ENCODE measurements at regions not wholly inside any gene's neighbourhood (a gene's known extent, or its start where the extent isn't known, plus 50 kb on each side); places are given as distances from the start of the nearest gene placed in this dataset.

DNA sequence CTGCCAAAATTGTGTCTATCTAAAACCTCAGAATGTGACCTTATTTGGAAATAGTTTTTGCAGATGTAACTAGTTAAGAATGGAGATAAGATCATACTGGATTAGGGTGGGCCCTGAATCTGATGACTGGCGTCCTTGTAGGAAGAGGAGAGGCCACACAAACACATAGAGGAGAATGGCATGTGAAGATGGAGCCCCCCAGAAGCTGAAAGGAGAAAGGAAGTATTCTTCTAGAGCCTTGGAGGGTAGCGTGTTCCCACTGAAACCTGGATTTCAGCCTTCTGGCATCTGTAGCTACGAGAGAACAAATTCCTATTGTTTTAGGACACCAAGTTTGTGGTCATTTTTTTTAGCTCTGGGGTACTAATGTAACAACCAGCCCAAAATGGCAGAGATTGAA is 423.0 kb upstream of the TPM1 start:
- no peak for DNase-seq

DNA sequence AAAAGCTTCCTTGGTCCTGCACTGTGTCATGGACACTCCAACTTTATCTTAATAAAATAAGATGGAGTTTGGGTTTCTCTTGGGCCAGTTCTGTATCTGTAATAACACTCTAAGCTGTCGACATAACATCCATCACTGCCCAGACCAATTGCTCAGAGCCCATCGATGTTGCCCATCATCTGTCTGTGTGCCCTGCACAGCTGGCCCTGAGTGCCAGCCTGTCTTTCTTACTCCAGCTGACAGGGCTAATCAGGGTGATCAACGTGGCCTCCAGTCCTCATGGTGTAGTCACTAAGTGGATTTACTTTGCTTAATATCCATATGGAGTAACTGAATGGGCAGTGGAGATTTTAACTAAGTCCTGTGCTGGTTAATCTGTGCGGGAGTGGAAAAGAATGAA is 419.8 kb upstream of the TPM1 start:
- DNase-seq = no peak

DNA sequence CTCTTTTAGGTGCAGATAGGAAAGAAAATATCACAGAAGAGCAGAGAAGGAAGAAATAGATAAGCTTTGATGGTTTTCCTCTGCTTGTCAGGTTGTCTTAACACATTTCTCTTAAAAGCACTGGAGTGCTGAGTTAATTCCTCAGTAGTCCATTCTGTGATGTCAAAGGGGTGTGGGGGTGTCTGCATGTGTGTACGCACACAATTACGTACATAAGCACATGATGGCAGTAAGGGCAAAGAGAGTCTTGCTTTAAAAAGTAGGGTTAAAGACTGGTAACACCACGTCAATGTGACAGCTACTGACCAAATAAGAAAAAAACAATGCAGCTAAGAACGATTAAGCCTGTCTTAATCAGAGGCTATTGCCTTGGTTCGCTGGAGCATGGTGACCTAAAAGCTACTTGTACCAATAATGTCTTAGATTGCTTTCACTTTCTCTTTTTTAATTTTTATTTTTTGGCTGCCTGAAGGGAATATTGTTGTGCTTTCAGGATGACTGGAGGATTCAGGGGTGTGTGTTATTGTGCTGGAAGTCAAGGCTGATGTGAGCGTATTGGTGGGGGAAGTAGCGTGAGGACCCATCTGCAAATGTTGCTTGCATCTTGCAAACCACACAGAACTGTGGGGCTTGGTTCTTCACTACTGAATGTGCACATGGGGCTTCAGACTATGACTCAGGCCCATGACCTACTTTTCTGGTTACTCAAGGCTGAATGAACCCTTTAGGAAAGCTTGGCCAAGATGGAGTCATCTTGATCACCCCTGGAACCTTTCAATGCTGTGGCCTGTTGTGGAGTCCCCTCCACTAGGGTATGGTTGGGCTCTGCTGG is 417.8 kb upstream of the TPM1 start:
- DNase-seq = no peak

GRCh38 chr15:62625429-62626033 is 417.0 kb upstream of the TPM1 start:
- DNase-seq = no peak

DNA sequence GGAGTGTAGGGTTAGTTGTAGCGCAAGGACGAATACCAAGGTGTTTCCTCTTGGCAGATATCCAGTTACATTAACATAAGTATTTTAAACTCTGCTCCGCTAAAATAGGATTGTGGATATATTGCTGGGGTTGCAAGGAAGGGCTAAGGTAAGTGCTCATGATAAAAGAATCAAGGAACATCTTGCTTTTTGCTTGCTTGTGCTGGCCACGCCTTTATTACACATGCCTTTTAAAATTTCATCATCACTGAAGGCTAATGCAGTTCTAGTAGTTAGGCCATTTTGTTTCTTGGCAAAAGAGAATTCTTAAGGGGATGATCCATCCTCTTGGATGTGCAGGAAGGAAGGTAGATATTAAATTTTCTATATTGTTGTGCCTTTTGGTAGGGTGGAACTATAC is 415.6 kb upstream of the TPM1 start:
- peak; percentile 27 for DNase-seq

GRCh38 chr15:62631076-62631724 is 411.3 kb upstream of the TPM1 start:
- DNase-seq = no peak

DNA sequence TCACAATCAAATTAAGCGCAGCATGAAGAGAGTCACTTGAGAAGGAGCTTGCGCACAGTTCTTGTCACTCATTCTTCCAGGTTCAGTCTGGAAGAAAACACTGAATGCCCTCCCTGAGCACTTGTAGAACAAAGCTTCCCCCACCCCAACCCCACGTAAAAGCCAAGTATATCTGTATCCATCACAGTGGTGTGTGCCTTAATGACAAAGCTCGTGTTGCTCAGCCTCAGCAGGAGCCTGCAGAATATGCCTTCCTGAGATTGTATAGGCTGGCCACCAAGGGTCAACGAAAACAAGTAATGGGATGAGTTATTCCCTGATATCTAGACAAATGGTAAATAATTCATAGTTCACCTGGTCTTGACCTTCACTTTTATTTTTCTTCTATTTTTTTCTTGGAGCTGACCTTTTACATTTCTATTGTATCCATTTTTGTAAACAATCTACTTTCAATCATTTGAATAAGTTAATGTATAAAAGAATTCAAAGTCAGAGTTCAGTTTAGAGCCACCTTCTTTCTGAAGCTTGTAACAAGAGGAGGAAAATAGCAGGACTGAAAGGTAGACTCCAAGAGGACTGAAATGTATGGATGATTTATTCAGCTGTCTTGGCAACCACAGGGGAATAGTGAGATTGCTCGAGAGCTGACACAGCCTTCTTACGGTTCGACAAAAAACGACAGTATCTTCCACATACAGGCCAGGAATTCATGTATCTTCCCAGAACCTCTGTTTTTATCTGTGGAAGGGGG is 405.5 kb upstream of the TPM1 start:
- no peak for DNase-seq

DNA sequence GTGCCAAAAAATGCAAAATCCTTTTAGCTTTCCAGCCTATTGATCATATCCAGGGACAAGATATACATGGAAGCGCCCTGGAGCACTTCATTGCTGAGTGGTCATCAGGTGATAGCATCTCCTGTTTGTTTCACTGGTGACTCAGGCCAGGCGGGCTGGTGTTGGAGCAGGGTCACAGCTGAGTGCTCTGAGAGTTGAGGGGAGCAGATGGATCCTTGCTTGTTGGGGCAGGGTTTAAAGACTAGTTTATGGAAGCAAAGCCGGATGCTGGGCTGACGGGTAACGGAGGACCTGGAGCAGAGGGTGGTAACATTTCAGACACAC is 405.0 kb upstream of the TPM1 start:
- no peak for DNase-seq

GRCh38 chr15:62637950-62638619 is 404.5 kb upstream of the TPM1 start:
- no peak for DNase-seq

DNA sequence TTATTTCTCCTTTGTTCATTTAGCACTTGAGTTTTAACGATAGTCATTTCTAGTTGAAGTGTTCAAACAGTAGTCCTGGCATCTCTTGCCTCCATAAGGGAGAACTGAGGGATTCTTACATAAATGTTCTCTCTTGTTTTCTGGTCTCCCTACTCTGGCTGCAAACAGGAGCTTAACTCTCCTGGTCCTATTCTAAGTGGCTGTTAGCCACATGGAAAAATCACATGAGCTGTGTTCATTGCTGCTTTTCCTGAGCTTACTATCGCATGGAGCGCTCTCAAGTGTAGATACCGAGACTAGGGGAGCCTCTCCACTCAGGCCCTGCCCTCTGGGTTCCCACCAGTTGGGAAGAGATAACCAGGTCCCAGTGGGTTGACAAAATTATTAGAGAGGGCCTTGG is 403.1 kb upstream of the TPM1 start:
- no peak for DNase-seq

- DNase-seq = no peak
These were observed 402.5 kb upstream of the TPM1 start for GRCh38 chr15:62639906-62640605.

DNA sequence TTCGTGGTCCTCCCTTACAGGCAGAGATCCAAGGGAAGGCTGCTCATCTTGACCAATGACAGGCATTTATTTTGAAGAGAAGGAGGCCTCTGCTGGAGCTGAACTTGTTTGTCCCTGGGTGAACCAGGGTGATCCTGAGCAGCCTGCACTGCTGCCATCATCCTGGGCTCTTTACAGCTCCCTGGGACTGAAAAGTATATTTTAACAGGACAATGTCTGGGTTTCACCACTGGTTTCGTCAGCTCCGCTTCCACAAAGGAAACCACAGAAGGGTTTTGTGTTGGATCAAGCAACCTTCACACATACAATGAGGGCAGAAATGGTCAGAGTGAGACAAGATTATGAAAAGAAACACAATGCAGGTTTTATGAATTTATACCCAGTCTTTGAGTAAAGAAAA is 400.7 kb upstream of the TPM1 start:
- no peak for DNase-seq

DNA sequence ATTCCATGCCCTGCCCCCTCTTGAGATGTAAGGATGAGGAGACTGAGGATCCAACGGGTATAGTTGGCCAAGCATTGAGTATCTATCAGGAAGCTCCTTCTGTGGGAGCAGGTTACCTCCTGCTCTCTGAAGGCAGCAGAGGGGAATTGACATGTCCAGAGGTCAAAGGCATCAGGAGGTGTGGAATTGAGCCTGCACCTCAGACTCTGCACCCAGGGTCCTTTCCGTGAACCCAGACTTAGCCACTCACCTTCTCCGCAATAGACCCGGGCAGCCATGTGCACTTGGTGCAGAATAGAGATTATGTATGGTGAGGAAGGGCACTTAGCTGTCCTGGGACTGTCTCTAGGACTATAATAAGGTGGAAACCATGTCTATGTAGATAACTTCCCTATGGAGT is 399.0 kb upstream of the TPM1 start:
- no peak for DNase-seq

DNA sequence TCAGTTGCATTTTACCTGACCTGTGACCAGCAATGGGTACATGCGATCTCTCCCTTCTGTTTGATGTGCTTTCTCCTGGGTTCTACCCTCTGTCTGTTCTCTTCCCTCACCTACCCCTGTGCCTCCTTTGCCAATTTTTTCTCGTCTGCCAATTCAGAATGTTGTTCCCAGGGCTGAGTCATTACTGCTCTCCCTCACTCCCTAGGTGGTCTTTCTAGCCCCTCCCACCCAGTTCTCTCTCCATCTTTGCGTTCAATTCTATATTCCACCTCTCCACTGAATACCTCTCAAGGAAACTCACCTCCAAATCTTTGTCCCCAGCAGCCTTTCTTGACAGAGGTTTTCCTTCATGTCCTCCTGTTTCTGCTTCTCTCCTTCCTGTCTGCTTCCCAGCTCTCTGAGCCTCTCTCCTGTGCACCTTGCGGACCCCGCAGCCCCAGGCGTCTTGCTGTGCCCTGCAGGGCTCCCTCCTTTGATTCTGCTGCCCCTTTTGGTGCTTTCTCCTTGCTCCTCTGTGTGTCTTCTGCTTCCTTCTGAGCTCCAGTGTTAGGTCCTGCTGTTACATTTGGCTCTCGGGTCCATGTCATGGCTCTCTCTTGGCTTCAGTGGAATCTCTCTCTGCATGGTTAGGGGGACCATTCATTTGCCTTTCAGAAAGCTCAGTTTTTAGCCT is 398.2 kb upstream of the TPM1 start:
- no peak for DNase-seq

- DNase-seq = no peak
These were observed 397.4 kb upstream of the TPM1 start for GRCh38 chr15:62644889-62645742.

GRCh38 chr15:62647202-62647842 is 395.2 kb upstream of the TPM1 start:
- no peak for DNase-seq

DNA sequence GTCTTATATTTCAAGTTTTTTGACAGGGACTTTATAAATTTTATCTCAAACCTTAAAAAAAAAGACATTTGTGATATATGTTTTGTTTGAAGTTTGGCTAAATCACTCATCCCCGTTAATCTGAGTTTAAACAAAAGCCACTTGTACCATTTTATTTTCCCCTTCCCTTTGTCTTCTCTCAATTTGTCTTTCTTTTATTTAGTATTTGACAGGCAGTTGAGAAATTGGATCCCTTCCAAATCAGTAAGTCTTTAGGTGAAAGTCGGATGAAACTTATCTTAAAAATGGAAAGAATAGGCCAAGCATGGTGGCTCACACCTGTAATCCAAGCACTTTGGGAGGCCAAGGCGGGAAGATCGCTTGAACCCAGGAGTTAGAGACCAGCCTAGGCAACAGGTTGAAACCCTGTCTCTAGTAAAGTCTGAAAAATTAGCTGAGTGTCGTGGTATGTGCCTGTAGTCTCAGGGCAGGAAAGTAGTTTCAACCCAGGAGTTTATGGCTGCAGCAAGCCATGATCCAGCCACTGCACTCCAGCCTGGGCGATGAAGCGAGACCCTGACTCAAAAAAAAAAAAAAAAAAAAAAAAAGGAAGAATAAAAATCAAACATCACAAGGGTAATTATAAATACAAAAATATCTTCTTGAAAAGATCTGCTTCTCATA is 394.6 kb upstream of the TPM1 start:
- DNase-seq = no peak

- DNase-seq = no peak
These were observed 393.6 kb upstream of the TPM1 start for GRCh38 chr15:62648954-62649353.

DNA sequence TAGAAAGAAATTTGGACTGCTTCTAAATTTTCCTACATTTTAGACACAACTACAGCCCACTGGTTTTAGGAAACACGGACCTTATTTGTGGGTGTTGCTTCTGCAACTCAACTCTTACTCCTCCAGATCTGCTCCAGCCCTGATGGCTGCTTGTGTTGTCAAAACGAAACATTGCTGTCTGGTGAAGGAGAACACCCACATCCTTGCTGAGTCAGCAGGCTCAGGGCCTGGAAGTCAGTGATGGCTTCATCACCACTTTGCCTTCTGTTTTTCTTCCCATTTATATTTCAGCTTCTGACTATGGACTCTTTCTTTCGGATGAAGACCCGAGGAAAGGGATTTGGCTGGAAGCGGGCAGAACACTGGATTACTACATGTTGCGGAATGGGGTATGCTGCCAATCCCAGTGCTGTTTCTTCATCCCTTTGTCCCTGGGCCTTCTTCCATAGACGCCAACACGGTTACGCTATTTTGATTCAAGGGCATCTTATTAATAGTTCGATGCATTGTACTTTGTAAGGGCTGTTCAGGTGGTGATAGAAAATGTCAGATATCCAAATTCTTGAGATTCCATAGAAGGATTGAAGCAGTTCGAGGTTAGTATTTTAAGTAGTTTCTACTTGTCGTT is 392.6 kb upstream of the TPM1 start:
- peak; percentile 64 for DNase-seq

All from NCI-H226 (cell line).